GM19452 (cell line): ENCODE measurements at regions not wholly inside any gene's neighbourhood (a gene's known extent, or its start where the extent isn't known, plus 50 kb on each side); places are given as distances from the start of the nearest gene placed in this dataset.
A peak's percentile ranks its signal among the peaks of the same experiment; 100 is the strongest.
"Not testable (repeated sequence)": the region's sequence is repeated elsewhere in the genome, so short reads cannot be mapped to it uniquely, and the experiment has no call there.

Source experiments
- ATAC-seq: cut with Tn5 transposase; IDR thresholded peaks from one replicate; pipeline ENCODE4 v1.9.1; 2021; ENCODE audit not compliant: unreplicated experiment

DNA sequence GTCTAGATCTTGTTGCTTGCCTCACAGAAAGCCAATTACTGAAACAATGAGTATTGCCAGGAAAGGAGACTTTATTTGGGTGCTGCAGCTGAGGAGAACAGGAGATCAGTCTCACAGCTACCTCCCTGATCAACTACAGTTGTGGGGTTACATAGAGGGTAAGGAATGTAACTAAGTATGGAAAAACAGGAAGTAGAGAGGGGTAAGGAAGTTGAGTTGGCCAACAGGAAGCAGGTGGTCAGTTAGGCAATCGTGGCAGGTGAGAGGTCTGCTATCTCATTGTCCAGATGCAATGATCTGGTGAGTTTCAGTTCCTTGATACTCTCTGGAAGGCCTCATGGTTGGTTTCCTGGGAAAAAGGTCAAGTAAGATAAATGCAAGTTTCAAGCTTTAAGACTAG is 333.1 kb upstream of the GOT2 start:
- ATAC-seq, result no peak

DNA sequence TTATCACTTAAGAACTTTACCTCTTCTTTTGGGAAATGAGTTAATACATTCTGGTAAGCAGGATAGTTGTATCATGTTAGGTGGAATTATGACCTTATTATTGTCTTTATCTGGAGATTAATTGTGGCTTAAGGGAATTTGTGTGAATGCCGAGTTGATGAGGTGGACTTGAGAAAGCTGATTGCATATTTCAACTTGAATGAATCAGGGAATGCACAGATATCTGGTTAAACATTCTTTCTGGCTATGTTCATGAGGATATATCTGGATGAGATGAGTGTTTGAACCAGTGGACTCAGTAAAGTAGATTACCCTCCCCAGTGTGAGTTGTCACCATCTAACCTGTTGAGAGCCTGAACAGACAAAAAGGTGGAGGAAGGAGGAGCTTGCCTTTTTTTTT is 326.1 kb upstream of the GOT2 start:
- no peak for ATAC-seq

DNA sequence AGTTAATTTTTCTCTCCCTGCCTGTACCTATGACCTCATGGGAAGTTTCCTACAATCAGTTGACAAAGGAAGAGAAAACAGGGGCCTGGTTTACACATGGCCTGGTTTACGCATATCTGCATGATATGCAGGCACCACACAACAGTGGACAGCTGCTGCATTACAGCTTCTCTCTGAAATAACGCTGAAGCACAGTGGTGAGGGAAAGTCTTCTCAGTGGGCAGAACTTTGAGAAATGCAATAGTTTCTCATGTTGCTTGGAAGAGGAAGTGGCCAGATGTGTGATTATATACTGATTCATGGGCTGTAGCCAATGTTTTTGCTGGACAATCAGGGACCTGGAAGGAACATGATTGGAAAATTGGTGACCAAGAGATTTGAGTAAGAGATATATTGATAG is 324.1 kb upstream of the GOT2 start:
- ATAC-seq, result no peak

GRCh38 chr16:59053911-59054310 is 319.8 kb upstream of the GOT2 start:
- no peak for ATAC-seq

DNA sequence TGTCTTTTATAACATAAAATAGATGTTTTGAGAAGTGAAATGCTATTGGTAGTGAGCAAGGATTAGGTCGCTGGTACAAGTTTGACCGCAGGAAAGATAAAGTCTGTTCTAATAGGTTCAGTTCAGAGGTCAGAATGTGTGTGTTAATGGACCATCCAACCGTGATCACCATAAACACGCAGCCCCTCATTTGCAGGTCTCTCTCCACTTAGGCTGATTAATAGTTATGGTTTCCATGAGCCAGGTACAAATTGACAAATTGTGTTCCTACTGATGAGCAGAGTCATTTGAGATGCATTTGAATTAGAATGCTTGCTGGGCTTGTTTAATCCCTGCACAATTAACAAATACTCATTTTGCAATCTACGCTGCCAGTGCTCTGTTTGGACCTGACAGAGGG is 318.1 kb upstream of the GOT2 start:
- no peak for ATAC-seq

- ATAC-seq, result no peak
Measured at GRCh38 chr16:59048876-59049275, 314.8 kb upstream of the GOT2 start.

DNA sequence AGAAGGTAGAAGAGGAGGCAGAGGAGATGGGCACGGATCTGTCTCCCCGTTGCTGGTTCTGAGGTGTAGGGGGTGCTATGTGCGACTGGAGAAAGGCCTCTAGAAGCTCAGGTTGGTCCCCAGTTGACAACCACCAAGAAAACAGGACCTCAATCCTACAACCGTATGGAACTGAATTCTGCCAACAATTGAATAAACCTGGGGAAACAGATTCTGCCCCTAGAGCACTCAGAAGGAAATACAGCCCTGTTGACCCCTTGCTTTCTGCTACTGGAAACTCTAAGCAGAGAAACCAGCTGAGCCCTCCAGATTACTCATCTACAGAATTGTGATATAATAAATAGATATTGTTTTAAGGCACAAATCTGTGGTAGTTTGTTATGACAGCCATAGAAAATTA is 313.0 kb upstream of the GOT2 start:
- ATAC-seq, result no peak

GRCh38 chr16:59046335-59046734 is 312.2 kb upstream of the GOT2 start:
- no peak for ATAC-seq

GRCh38 chr16:59045501-59045900 is 311.4 kb upstream of the GOT2 start:
- ATAC-seq, result no peak

GRCh38 chr16:59044616-59045015 is 310.5 kb upstream of the GOT2 start:
- ATAC-seq, result no peak

GRCh38 chr16:59042301-59042700 is 308.2 kb upstream of the GOT2 start:
- ATAC-seq, result no peak

- ATAC-seq, result no peak
Measured at GRCh38 chr16:59039066-59039720, 305.1 kb upstream of the GOT2 start.

GRCh38 chr16:59030923-59031485 is 296.9 kb upstream of the GOT2 start:
- no peak for ATAC-seq

GRCh38 chr16:59021751-59022150 is 287.6 kb upstream of the GOT2 start:
- ATAC-seq, result no peak

DNA sequence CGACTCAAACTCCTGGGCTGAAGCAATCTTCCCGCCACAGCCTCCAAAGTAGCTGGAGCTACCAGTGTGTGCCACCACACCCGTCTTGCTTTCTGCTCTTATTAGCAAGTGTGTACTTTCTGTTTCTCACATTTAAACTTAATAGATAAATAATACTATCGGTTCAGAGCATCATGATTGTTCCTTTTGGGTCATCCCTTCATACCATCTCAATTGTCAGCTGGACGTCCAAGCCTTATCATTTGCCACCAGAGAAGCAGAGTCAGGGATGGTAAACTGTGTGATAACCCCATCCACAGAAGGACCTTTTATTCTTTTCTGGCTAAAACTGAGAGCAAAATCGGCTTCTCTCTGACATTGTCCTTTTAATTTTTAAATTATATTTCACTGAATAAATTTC is 279.8 kb upstream of the GOT2 start:
- ATAC-seq, result no peak

GRCh38 chr16:58999762-59000161 is 265.6 kb upstream of the GOT2 start:
- ATAC-seq, result no peak

DNA sequence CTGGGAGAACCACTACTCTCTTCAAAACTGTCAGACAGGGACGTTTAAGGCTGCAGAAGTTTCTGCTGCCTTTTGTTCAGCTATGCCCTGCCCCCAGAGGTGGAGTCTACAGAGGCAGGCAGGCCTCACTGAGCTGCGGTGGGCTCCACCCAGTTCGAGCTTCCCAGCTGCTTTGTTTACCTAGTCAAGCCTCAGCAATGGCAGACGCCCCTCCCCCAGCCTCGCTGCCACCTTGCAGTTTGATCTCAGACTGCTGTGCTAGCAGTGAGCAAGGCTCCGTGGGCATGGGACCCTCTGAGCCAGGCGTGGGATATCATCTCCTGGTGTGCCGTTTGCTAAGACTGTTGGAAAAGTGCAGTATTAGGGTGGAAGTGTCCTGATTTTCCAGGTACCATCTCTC is 258.6 kb upstream of the GOT2 start:
- not testable (repeated sequence) for ATAC-seq

GRCh38 chr16:58983181-58983965 is 249.3 kb upstream of the GOT2 start:
- ATAC-seq, result not testable (repeated sequence)

DNA sequence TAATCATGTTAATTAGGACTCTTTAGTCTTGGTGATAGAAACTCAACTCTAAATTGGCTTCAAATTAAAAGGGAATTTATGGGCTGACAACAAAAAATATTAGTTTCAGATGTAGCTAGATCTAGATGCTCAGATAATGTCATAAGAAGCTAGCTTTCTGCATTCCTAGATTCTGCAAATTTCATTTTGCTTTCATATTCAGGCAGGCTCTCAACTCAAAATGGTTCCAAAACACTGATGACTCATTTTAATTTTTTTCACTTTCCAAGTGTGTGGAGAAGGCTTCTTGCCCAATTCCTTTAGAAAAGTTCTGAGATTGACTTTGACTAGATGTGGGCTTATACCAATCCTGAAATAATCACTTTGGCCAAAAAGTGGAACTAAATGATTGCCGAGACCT is 236.7 kb upstream of the GOT2 start:
- peak; percentile 88 for ATAC-seq

DNA sequence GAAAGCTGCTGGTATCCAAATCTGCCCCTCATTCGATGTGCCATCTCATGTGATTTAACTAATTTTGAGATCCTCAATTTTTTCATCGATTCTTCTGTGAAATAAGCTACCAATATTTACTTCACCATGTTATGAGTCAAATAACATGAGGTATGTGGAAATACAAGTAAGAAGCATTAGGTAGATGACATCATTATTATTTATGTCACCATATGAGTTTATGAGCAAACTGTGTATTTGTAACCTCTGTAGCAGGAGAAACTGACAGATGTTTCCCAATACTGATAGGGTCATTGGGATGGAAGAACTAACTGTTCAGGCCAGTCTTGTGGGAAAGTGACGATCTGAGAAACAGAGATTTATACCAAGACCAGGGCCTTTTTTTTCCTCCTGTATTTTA is 229.4 kb upstream of the GOT2 start:
- no peak for ATAC-seq

DNA sequence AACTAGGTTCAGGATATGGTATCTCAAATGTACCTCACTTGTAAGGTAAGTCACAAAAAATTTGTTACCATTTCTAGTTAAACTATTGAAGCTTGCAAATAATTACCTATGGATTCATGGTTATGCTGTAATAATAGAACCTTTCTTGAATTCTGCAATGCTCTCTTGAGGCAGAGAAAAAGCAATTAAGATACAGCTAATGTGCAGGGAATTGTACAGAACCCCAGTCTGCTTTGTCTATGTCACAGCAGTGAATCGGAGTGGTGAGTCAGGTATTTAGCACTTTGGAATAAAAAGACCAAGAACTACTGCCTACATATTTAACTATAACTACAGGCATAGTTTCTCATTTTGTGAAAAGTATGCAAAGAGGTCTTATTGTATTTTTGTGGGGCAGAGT is 228.7 kb upstream of the GOT2 start:
- no peak for ATAC-seq

- no peak for ATAC-seq
Measured at GRCh38 chr16:58960484-58960883, 226.4 kb upstream of the GOT2 start.
